ENCODE measurements at regions not wholly inside any gene's neighbourhood (a gene's known extent, or its start where the extent isn't known, plus 50 kb on each side); places are given as distances from the start of the nearest gene placed in this dataset.
A peak's percentile ranks its signal among the peaks of the same experiment; 100 is the strongest.
"Not testable (repeated sequence)": the region's sequence is repeated elsewhere in the genome, so short reads cannot be mapped to it uniquely, and the experiment has no call there.

DNA sequence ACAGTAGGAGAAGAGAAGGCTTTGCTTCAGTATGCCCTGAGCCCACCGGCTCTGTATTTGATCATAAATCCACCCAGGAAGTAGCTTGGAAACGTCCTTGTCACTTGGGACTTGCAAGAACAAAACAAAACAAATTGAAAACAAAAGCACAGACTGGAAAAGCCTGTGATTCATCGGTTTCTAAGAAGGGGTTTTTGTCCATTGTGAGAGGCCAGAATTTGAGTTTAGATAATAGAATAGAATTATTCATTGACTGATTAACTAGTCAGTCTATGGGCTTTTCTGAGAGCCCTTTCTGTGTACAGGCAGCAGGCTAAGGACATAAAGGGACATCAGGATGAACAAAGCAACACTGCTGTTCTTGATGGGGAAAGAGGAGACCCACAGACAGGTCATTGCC lies 424.8 kb downstream of the IRX1 start:
- H3K4me3 ChIP-seq (ENCODE audit: control insufficient read depth, low read depth, low read length) = no peak overlapping the region
- TF ChIP-seq, protein P1, sequence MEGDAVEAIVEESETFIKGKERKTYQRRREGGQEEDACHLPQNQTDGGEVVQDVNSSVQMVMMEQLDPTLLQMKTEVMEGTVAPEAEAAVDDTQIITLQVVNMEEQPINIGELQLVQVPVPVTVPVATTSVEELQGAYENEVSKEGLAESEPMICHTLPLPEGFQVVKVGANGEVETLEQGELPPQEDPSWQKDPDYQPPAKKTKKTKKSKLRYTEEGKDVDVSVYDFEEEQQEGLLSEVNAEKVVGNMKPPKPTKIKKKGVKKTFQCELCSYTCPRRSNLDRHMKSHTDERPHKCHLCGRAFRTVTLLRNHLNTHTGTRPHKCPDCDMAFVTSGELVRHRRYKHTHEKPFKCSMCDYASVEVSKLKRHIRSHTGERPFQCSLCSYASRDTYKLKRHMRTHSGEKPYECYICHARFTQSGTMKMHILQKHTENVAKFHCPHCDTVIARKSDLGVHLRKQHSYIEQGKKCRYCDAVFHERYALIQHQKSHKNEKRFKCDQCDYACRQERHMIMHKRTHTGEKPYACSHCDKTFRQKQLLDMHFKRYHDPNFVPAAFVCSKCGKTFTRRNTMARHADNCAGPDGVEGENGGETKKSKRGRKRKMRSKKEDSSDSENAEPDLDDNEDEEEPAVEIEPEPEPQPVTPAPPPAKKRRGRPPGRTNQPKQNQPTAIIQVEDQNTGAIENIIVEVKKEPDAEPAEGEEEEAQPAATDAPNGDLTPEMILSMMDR (conservative IDR thresholded peaks at IDR 0.05; ENCODE audit: control insufficient read depth, insufficient read depth, low read depth, low read length) = no peak
- peak; percentile 1 for DNase-seq (ENCODE audit: low read depth)

DNA sequence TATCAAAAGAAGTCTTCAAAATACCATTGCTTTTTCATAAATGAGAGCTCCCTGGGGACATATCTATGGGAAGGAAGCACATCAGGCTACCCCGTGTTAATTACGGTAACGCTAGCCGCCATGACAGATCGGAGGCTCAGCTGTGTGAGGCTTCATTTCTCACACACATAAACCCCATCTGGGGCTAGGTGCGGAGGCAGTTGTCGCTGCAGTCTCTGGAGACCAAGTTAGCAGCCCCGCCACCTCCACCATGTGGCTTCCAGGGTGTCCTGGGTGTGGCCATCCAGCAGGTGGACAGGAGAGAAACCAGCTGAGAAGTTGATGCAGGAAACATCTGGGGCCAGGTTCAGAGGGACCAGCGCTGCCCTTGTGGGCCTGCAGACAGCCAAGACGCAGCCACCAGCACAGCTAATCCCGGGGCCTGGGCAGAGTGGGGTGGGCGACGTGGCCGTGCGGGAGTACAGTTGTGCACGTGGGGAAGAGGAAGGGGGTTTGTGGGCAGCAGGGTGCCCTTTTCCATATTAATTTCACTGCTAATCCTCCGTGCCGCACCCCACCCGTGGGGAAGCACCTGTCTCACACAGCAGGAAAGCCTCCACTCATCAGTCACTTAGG lies 426.5 kb downstream of the IRX1 start:
- DNase-seq (ENCODE audit: low read depth) = no peak
- H3K4me3 ChIP-seq (ENCODE audit: control insufficient read depth, low read depth, low read length) = no peak overlapping the region
- TF ChIP-seq, protein P1 (conservative IDR thresholded peaks at IDR 0.05; ENCODE audit: control insufficient read depth, insufficient read depth, low read depth, low read length) = no peak

DNA sequence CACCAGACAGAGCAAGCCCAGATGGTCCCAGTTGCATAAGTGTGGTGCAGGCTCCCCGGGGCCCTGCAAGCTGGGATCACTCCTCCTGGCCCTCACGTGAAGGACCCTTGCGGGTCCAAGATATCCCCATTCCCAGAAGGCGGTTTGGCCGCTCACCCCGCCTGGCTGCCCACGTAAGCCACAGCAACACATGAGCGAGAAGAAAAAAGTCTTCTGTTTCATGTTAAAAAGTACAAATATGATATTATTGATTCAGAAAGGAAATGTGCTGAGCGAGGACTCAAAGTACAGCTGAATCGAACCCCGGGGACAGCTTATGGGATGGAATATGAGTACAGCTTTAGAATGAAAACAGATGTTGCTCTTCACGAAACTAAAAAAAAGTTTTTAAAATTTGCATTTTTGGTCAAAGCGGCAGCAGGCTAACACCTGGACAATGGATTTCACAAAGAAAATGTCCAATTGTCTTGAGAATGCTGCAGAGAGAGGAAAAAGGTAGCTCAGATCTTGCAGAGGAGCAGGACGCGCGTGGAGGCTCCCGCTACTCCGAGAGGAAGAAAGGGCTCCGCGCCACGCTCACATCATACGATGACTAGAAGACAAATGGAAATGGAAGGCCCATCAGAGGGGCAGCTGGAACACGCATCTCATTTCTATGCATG lies 427.6 kb downstream of the IRX1 start:
- DNase-seq (ENCODE audit: low read depth) = no peak
- no peak overlapping the region for H3K4me3 ChIP-seq (ENCODE audit: control insufficient read depth, low read depth, low read length)
- TF ChIP-seq, protein P1 (conservative IDR thresholded peaks at IDR 0.05; ENCODE audit: control insufficient read depth, insufficient read depth, low read depth, low read length) = no peak

DNA sequence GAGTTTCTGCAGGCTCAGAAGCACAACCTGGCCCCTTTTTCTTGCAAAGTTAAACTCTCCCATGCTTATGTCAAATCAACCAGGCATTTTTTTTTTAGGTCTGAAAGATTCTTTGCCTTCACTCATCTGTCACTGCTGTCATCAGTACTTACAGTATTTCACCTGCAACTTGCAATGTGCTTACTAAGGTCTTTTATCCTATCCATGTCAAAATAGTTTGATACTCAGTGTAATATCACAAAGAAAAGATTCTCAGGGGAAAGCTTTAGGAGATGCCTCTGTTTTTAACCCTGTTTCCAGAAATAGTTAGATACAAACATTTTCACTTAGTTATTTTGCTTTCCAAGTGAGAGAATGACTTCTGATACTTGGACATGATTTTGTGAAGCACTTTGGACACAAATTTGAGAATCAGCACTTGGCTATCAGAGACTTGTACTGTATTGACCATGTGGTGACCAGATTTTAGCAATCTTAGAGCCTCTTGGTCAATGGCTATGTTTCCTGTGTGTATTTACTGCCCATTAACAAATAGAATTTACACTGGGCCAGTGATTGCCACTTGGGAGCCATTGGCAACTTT lies 428.2 kb downstream of the IRX1 start:
- H3K4me3 ChIP-seq (ENCODE audit: control insufficient read depth, low read depth, low read length) = no peak overlapping the region
- DNase-seq (ENCODE audit: low read depth) = no peak
- TF ChIP-seq, protein P1 (conservative IDR thresholded peaks at IDR 0.05; ENCODE audit: control insufficient read depth, insufficient read depth, low read depth, low read length) = no peak

DNA sequence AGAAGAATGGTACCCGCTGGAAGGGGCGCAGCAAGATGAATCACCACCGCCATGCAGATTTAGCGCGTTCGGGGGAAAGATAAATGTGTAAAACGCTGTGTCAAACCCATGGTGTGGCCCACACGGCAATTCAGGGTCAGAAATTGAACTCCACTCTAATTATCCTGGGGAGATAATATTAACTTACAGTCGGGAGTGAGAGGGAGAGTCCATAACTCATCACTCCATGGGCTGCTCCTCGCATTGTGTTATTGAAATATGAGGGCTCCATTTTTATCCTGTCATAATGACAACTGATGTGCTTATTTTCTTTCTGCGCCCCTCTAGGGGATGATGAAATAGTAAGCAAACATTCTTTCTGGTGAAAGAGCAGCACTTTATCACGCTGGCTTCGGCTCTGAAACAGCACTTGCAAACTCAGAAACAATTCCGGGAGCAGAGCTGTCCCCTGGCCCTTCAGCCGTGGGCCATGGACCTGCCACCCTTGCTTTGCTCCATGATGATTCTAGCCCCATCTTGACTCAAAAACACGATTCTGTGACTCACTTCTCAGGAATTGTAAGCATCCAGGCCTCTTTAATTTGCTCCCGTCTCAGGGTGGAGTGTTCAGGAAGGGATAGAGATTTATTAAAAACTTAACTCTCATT lies 431.6 kb downstream of the IRX1 start:
- TF ChIP-seq, protein P1 (conservative IDR thresholded peaks at IDR 0.05; ENCODE audit: control insufficient read depth, insufficient read depth, low read depth, low read length) = no peak
- DNase-seq (ENCODE audit: low read depth) = no peak

DNA sequence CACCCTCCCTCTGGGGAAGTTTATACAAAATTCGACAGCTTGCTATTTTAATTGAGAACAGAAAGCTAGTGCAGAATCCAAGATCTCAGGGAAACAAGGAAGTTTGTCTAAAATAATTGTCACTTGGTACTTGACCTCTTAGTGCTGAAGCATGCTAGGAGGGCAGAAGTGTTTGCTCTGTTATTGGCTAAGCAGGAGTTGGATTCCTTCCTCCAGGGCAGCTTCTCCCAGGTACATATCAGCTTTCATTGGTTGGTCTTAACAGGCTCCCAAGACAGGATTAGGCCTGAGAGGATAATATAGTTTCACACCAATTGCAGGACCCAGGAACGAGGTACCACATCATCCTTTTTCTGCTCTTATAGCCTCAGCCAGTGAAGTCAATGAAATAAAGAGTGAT lies 432.8 kb downstream of the IRX1 start:
- TF ChIP-seq, protein P1 (conservative IDR thresholded peaks at IDR 0.05; ENCODE audit: control insufficient read depth, insufficient read depth, low read depth, low read length) = no peak
- H3K4me3 ChIP-seq (ENCODE audit: control insufficient read depth, low read depth, low read length) = no peak overlapping the region
- no peak for DNase-seq (ENCODE audit: low read depth)

More for the DNA sequence above, 431.6 kb downstream of the IRX1 start:
- H3K4me3 ChIP-seq (ENCODE audit: control insufficient read depth, low read depth, low read length) = no peak overlapping the region

DNA sequence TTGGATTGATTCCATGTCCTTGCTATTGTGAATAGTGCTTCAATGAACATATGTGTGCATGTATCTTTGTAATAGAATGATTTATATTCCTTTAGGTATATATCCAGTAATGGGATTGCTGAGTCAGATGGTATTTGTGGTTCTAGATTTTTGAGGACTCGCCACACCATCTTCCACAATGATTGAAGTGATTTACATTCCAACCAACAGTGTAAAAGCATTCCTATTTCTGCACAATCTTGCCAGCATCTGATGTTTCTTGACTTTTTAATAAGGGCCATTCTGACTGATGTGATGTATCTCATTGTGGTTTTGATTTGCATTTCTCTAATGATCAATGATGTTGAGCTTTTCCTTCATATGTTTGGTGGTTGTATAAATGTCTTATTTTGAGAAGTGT lies 437.9 kb downstream of the IRX1 start:
- not testable (repeated sequence) for H3K4me3 ChIP-seq (ENCODE audit: control insufficient read depth, low read depth, low read length); DNase-seq (ENCODE audit: low read depth)
